ENCODE measurements at regions not wholly inside any gene's neighbourhood (a gene's known extent, or its start where the extent isn't known, plus 50 kb on each side); places are given as distances from the start of the nearest gene placed in this dataset.

DNA sequence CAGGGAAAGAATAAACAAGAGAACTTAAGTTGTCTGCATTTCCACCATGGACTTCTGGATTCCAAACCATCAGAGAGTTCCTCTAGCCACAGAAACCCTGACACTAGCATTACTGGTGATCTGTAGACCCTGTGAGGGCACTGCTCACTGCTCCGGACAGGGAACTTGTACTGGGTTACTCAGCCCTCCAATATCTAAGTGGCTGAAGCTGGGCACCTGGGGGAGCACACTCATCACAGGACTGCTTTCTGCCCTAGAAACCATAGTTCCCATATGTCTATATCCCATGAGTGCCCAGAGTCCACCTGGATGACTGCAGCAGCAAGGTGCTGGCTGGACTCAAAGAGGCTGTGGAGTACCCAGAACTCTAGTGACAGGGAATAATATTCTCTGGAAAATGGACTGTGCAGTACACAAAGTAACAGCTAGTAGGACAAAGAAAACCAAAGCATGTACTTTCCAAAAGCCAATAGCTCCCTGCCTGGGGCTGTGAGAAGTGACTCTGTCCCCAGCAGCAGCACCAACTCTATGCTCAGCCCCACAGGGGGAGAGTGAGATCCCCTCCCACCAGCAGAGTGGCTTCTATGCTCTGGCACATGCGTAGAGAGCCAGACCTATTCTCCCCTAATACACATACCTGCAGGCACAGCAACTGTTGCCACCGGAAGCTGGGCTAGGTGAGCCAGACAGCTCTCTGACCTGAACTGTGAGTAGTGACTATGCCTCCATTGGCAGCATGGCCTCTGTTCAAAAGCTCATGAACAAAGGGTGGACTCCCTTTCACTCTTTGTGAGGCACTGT, 472.9 kb upstream of the FTMT start:
- Histone ChIP-seq H2AFZ (ENCODE audit: low read depth, low read length) (peak overlapping the region; percentile 80), H3K9ac (ENCODE audit: low read depth, low read length) (no peak overlapping the region), H3K4me3 (ENCODE audit: low read depth in 1 of 2, low read length in 2 of 2) (no peak overlapping the region), H3K27ac (ENCODE audit: low read length) (peak overlapping the region; percentile 71), H4K20me1 (ENCODE audit: insufficient read depth, low read length) (no peaks in the 10 kb centered on the region), H3K79me2 (ENCODE audit: insufficient read depth, low read length) (no peaks in the 10 kb centered on the region), H3K4me2 (ENCODE audit: insufficient read depth, low read length) (no peak overlapping the region), H3K27me3 (ENCODE audit: insufficient read depth, low read length, poor library complexity) (no peaks in the 10 kb centered on the region), H3K9me3 (ENCODE audit: insufficient read depth, low read length, severe bottlenecking) (no peaks in the 10 kb centered on the region), H3K36me3 (ENCODE audit: insufficient read depth, low read length) (no peaks in the 10 kb centered on the region), H3K4me1 (ENCODE audit: insufficient read depth, low read length) (peaks cover 21% of the 10 kb centered on the region)
- TF ChIP-seq CTCF (IDR thresholded peaks at IDR 0.05; ENCODE audit: borderline replicate concordance, extremely low read depth, low read length, poor library complexity, severe bottlenecking) (no peak), EZH2 (IDR thresholded peaks at IDR 0.05; ENCODE audit: borderline replicate concordance, low read depth, low read length, severe bottlenecking) (no peak)
- ATAC-seq (ENCODE audit: insufficient read depth, low read depth) (peak; percentile 31; the same call in 2 of the 3 replicates), DNase-seq (no peak)

- H3K4me2 ChIP-seq (ENCODE audit: insufficient read depth, low read length) = no peak overlapping the region
- TF ChIP-seq CTCF (IDR thresholded peaks at IDR 0.05; ENCODE audit: borderline replicate concordance, extremely low read depth, low read length, poor library complexity, severe bottlenecking) (no peak), EZH2 (IDR thresholded peaks at IDR 0.05; ENCODE audit: borderline replicate concordance, low read depth, low read length, severe bottlenecking) (no peak)
- DNase-seq (no peak), ATAC-seq (ENCODE audit: insufficient read depth, low read depth) (no peak)
- no peaks in the 10 kb centered on the region for H3K9me3 ChIP-seq (ENCODE audit: insufficient read depth, low read length, severe bottlenecking)
- H3K27me3 ChIP-seq (ENCODE audit: insufficient read depth, low read length, poor library complexity) = no peaks in the 10 kb centered on the region
- H3K27ac ChIP-seq (ENCODE audit: low read length) = no peak overlapping the region
- H4K20me1 ChIP-seq (ENCODE audit: insufficient read depth, low read length) = no peaks in the 10 kb centered on the region
- peaks cover 24% of the 10 kb centered on the region for H3K4me1 ChIP-seq (ENCODE audit: insufficient read depth, low read length)
- no peaks in the 10 kb centered on the region for H3K79me2 ChIP-seq (ENCODE audit: insufficient read depth, low read length)
- H2AFZ ChIP-seq (ENCODE audit: low read depth, low read length) = 0 out of 2 replicates have a peak overlapping the region, but pooled peaks have one; percentile 41
- no peak overlapping the region for H3K9ac ChIP-seq (ENCODE audit: low read depth, low read length)
- H3K36me3 ChIP-seq (ENCODE audit: insufficient read depth, low read length) = no peaks in the 10 kb centered on the region
- H3K4me3 ChIP-seq (ENCODE audit: low read depth in 1 of 2, low read length in 2 of 2) = no peak overlapping the region
Measured at GRCh38 chr5:121380066-121380465, 471.6 kb upstream of the FTMT start.

- Histone ChIP-seq H3K4me3 (ENCODE audit: low read depth in 1 of 2, low read length in 2 of 2) (no peak overlapping the region), H3K27me3 (ENCODE audit: insufficient read depth, low read length, poor library complexity) (no peaks in the 10 kb centered on the region), H3K79me2 (ENCODE audit: insufficient read depth, low read length) (no peaks in the 10 kb centered on the region), H3K4me2 (ENCODE audit: insufficient read depth, low read length) (no peak overlapping the region), H3K4me1 (ENCODE audit: insufficient read depth, low read length) (peaks cover 19% of the 10 kb centered on the region), H3K9me3 (ENCODE audit: insufficient read depth, low read length, severe bottlenecking) (no peaks in the 10 kb centered on the region), H3K27ac (ENCODE audit: low read length) (no peak overlapping the region), H3K36me3 (ENCODE audit: insufficient read depth, low read length) (no peaks in the 10 kb centered on the region), H2AFZ (ENCODE audit: low read depth, low read length) (no peak overlapping the region), H4K20me1 (ENCODE audit: insufficient read depth, low read length) (no peaks in the 10 kb centered on the region), H3K9ac (ENCODE audit: low read depth, low read length) (no peak overlapping the region)
- ATAC-seq (ENCODE audit: insufficient read depth, low read depth) (no peak), DNase-seq (no peak)
- TF ChIP-seq EZH2 (IDR thresholded peaks at IDR 0.05; ENCODE audit: borderline replicate concordance, low read depth, low read length, severe bottlenecking) (no peak), CTCF (IDR thresholded peaks at IDR 0.05; ENCODE audit: borderline replicate concordance, extremely low read depth, low read length, poor library complexity, severe bottlenecking) (no peak)
Measured at GRCh38 chr5:121384359-121384758, 467.3 kb upstream of the FTMT start.
